Skeletal muscle cell (primary cell): ENCODE measurements at regions not wholly inside any gene's neighbourhood (a gene's known extent, or its start where the extent isn't known, plus 50 kb on each side); places are given as distances from the start of the nearest gene placed in this dataset.

Source experiments
- DNase-seq: peaks from one replicate; pipeline ENCODE4 v3.0.0-alpha.2; 2010; ENCODE audit warnings: low read depth
- H3K4me3 ChIP-seq: 2 replicates; pipeline ENCODE4 v1.5.1; 2011; ENCODE audit warnings: low read depth, mild to moderate bottlenecking, control low read depth, low read length, moderate library complexity

- H3K4me3 ChIP-seq: no peak overlapping the region
- no peak for DNase-seq
These were observed 55.1 kb downstream of the KIF4B start for GRCh38 chr5:155068616-155069100.

- no peak overlapping the region for H3K4me3 ChIP-seq
- DNase-seq: no peak
These were observed 56.4 kb downstream of the KIF4B start for GRCh38 chr5:155069961-155070360.

- H3K4me3 ChIP-seq: no peak overlapping the region
- no peak for DNase-seq
These were observed 57.2 kb downstream of the KIF4B start for GRCh38 chr5:155070781-155071180.

GRCh38 chr5:155076379-155076778 is 62.8 kb downstream of the KIF4B start:
- no peak for DNase-seq
- no peak overlapping the region for H3K4me3 ChIP-seq

- no peak for DNase-seq
- H3K4me3 ChIP-seq: no peak overlapping the region
These were observed 66.1 kb downstream of the KIF4B start for GRCh38 chr5:155079698-155080097.

- H3K4me3 ChIP-seq: no peak overlapping the region
- no peak for DNase-seq
These were observed 67.2 kb downstream of the KIF4B start for GRCh38 chr5:155080721-155081120.

GRCh38 chr5:155081618-155082017 is 68.1 kb downstream of the KIF4B start:
- no peak overlapping the region for H3K4me3 ChIP-seq
- DNase-seq: no peak

GRCh38 chr5:155082401-155082800 is 68.8 kb downstream of the KIF4B start:
- H3K4me3 ChIP-seq: no peak overlapping the region
- DNase-seq: peak; percentile 44

GRCh38 chr5:155085282-155085989 is 71.9 kb downstream of the KIF4B start:
- no peak for DNase-seq

GRCh38 chr5:155087036-155087435 is 73.5 kb downstream of the KIF4B start:
- no peak for DNase-seq
- H3K4me3 ChIP-seq: no peak overlapping the region

More at GRCh38 chr5:155085282-155085989, 71.9 kb downstream of the KIF4B start:
- no peak overlapping the region for H3K4me3 ChIP-seq

GRCh38 chr5:155088811-155089210 is 75.3 kb downstream of the KIF4B start:
- no peak for DNase-seq
- H3K4me3 ChIP-seq: no peak overlapping the region

GRCh38 chr5:155089643-155090042 is 76.1 kb downstream of the KIF4B start:
- H3K4me3 ChIP-seq: no peak overlapping the region
- no peak for DNase-seq

- DNase-seq: no peak
- H3K4me3 ChIP-seq: no peak overlapping the region
These were observed 77.6 kb downstream of the KIF4B start for GRCh38 chr5:155091063-155091648.

- H3K4me3 ChIP-seq: no peak overlapping the region
- DNase-seq: no peak
These were observed 78.5 kb downstream of the KIF4B start for GRCh38 chr5:155091768-155092717.

GRCh38 chr5:155094455-155094854 is 80.9 kb downstream of the KIF4B start:
- no peak for DNase-seq
- H3K4me3 ChIP-seq: no peak overlapping the region

GRCh38 chr5:155097995-155098394 is 84.4 kb downstream of the KIF4B start:
- no peak for DNase-seq
- no peak overlapping the region for H3K4me3 ChIP-seq

- no peak overlapping the region for H3K4me3 ChIP-seq
- DNase-seq: no peak
These were observed 84.9 kb downstream of the KIF4B start for GRCh38 chr5:155098433-155098832.

- no peak for DNase-seq
- no peak overlapping the region for H3K4me3 ChIP-seq
These were observed 88.1 kb downstream of the KIF4B start for GRCh38 chr5:155101697-155102096.

GRCh38 chr5:155103146-155103545 is 89.6 kb downstream of the KIF4B start:
- no peak for DNase-seq
- no peak overlapping the region for H3K4me3 ChIP-seq

- no peak for DNase-seq
- H3K4me3 ChIP-seq: no peak overlapping the region
These were observed 90.9 kb downstream of the KIF4B start for GRCh38 chr5:155104441-155104840.
